Fibroblast of mammary gland (primary cell): ENCODE measurements at regions not wholly inside any gene's neighbourhood (a gene's known extent, or its start where the extent isn't known, plus 50 kb on each side); places are given as distances from the start of the nearest gene placed in this dataset.

Experiments
- DNase-seq: peaks from one replicate; pipeline ENCODE4 v3.0.0-alpha.2; 2010; ENCODE audit warnings: low read depth
- H3K4me3 ChIP-seq: 2 replicates; pipeline ENCODE4 v1.5.1; 2011; ENCODE audit warnings: low read depth, mild to moderate bottlenecking, low read length, moderate library complexity; ENCODE audit not compliant: control insufficient read depth
- TF ChIP-seq, protein P1 (sequence below): conservative IDR thresholded peaks from 2 replicates; pipeline ENCODE4 v1.5.1; 2011; ENCODE audit warnings: low read depth, low read length, inconsistent platforms; ENCODE audit not compliant: control insufficient read depth, insufficient read depth

GRCh38 chr2:146068051-146068450 lies 1548.1 kb upstream of the ZEB2 start:
- H3K4me3 ChIP-seq, result no peak overlapping the region
- DNase-seq, result no peak
- TF ChIP-seq, protein P1, sequence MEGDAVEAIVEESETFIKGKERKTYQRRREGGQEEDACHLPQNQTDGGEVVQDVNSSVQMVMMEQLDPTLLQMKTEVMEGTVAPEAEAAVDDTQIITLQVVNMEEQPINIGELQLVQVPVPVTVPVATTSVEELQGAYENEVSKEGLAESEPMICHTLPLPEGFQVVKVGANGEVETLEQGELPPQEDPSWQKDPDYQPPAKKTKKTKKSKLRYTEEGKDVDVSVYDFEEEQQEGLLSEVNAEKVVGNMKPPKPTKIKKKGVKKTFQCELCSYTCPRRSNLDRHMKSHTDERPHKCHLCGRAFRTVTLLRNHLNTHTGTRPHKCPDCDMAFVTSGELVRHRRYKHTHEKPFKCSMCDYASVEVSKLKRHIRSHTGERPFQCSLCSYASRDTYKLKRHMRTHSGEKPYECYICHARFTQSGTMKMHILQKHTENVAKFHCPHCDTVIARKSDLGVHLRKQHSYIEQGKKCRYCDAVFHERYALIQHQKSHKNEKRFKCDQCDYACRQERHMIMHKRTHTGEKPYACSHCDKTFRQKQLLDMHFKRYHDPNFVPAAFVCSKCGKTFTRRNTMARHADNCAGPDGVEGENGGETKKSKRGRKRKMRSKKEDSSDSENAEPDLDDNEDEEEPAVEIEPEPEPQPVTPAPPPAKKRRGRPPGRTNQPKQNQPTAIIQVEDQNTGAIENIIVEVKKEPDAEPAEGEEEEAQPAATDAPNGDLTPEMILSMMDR, result no peak

DNA sequence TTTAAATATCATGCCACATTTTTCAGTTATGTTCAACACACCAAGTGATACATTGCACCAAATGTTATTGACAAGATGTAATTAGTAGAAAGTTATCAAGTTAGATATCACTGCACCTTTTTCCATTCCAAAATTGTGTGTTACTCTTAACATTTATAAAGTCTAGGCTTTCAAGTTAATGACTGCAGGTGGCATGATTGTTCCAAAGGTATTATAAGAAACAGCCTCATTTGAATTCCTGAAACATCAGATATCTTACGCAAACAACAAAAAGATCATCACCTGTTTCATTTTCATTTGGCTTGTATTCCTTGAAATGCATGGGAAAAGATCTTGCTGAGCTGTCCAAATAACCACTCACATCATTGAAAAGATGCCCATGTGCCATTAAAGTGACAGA lies 1528.2 kb upstream of the ZEB2 start:
- H3K4me3 ChIP-seq, result no peak overlapping the region
- TF ChIP-seq, protein P1, result no peak
- DNase-seq, result no peak

- TF ChIP-seq, protein P1, result no peak
- H3K4me3 ChIP-seq, result no peak overlapping the region
- no peak for DNase-seq
Measured at GRCh38 chr2:146041274-146041910, 1521.5 kb upstream of the ZEB2 start.

GRCh38 chr2:146040051-146040450 lies 1520.1 kb upstream of the ZEB2 start:
- TF ChIP-seq, protein P1, result no peak
- no peak overlapping the region for H3K4me3 ChIP-seq
- no peak for DNase-seq

DNA sequence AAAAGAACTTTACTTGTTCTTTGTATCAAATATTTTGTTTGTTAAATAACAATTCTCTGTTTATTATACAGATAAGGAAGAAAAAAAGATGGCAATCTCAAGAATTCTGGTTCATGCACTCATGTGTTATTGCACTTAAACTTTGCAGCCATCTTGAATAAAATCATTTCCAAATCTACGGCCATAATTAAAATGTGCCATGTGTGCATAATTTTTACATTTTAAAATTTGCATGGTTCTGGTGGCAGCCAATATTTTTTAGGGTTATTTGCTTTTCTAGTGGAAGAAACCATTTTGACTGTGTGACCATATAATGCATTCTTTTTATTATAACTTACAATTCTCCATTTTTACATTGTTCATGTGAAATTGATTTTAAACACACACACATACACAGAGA lies 1518.1 kb upstream of the ZEB2 start:
- no peak overlapping the region for H3K4me3 ChIP-seq
- no peak for DNase-seq
- TF ChIP-seq, protein P1, result no peak

- no peak overlapping the region for H3K4me3 ChIP-seq
- no peak for DNase-seq
- TF ChIP-seq, protein P1, result no peak
Measured at GRCh38 chr2:146037334-146037870, 1517.5 kb upstream of the ZEB2 start.
